ENCODE measurements at regions not wholly inside any gene's neighbourhood (a gene's known extent, or its start where the extent isn't known, plus 50 kb on each side); places are given as distances from the start of the nearest gene placed in this dataset.
"Not testable (repeated sequence)": the region's sequence is repeated elsewhere in the genome, so short reads cannot be mapped to it uniquely, and the experiment has no call there.

- H3K27me3 Mint-ChIP-seq, H3K4me3 Mint-ChIP-seq, H3K36me3 Mint-ChIP-seq, H3K4me1 Mint-ChIP-seq, ATAC-seq, H3K9me3 Mint-ChIP-seq, H3K27ac Mint-ChIP-seq: not testable (repeated sequence)
Measured at GRCh38 chr15:96666979-96667378, 336.5 kb downstream of the NR2F2 start.

- ATAC-seq: no peak
- H3K4me1 Mint-ChIP-seq: no peaks in the 10 kb centered on the region
- no peak overlapping the region for H3K4me3 Mint-ChIP-seq
- H3K27me3 Mint-ChIP-seq: no peaks in the 10 kb centered on the region
- H3K9me3 Mint-ChIP-seq: no peaks in the 10 kb centered on the region
- no peaks in the 10 kb centered on the region for H3K36me3 Mint-ChIP-seq
- no peak overlapping the region for H3K27ac Mint-ChIP-seq
Measured at GRCh38 chr15:96670389-96670788, 339.9 kb downstream of the NR2F2 start.

GRCh38 chr15:96672629-96673028, 342.1 kb downstream of the NR2F2 start:
- H3K4me1 Mint-ChIP-seq: no peaks in the 10 kb centered on the region
- no peak for ATAC-seq
- no peaks in the 10 kb centered on the region for H3K9me3 Mint-ChIP-seq
- no peaks in the 10 kb centered on the region for H3K36me3 Mint-ChIP-seq
- no peaks in the 10 kb centered on the region for H3K27me3 Mint-ChIP-seq
- H3K27ac Mint-ChIP-seq: no peak overlapping the region
- H3K4me3 Mint-ChIP-seq: no peak overlapping the region

GRCh38 chr15:96678386-96678785, 347.9 kb downstream of the NR2F2 start:
- H3K9me3 Mint-ChIP-seq: peaks cover 5% of the 10 kb centered on the region
- H3K27me3 Mint-ChIP-seq: no peaks in the 10 kb centered on the region

GRCh38 chr15:96687388-96688107, 357.0 kb downstream of the NR2F2 start:
- no peak overlapping the region for H3K4me3 Mint-ChIP-seq

More at GRCh38 chr15:96678386-96678785, 347.9 kb downstream of the NR2F2 start:
- no peak for ATAC-seq
- Mint-ChIP-seq H3K27ac (no peak overlapping the region), H3K4me3 (no peak overlapping the region), H3K36me3 (no peaks in the 10 kb centered on the region), H3K4me1 (no peaks in the 10 kb centered on the region)

GRCh38 chr15:96690733-96691132, 360.2 kb downstream of the NR2F2 start:
- no peaks in the 10 kb centered on the region for H3K36me3 Mint-ChIP-seq
- H3K27ac Mint-ChIP-seq: no peak overlapping the region
- no peak for ATAC-seq
- no peaks in the 10 kb centered on the region for H3K4me1 Mint-ChIP-seq
- no peaks in the 10 kb centered on the region for H3K27me3 Mint-ChIP-seq
- H3K4me3 Mint-ChIP-seq: no peak overlapping the region
- H3K9me3 Mint-ChIP-seq: no peaks in the 10 kb centered on the region

More at GRCh38 chr15:96687388-96688107, 357.0 kb downstream of the NR2F2 start:
- no peaks in the 10 kb centered on the region for H3K36me3 Mint-ChIP-seq
- no peak overlapping the region for H3K27ac Mint-ChIP-seq
- no peak for ATAC-seq
- H3K4me1 Mint-ChIP-seq: no peaks in the 10 kb centered on the region
- H3K9me3 Mint-ChIP-seq: no peaks in the 10 kb centered on the region
- no peaks in the 10 kb centered on the region for H3K27me3 Mint-ChIP-seq

GRCh38 chr15:96692826-96693225, 362.3 kb downstream of the NR2F2 start:
- H3K9me3 Mint-ChIP-seq: no peaks in the 10 kb centered on the region
- no peak overlapping the region for H3K27ac Mint-ChIP-seq
- H3K27me3 Mint-ChIP-seq: no peaks in the 10 kb centered on the region
- no peaks in the 10 kb centered on the region for H3K36me3 Mint-ChIP-seq
- no peak overlapping the region for H3K4me3 Mint-ChIP-seq
- H3K4me1 Mint-ChIP-seq: no peaks in the 10 kb centered on the region
- no peak for ATAC-seq

GRCh38 chr15:96693515-96693914, 363.0 kb downstream of the NR2F2 start:
- no peak overlapping the region for H3K27ac Mint-ChIP-seq
- no peak for ATAC-seq
- no peaks in the 10 kb centered on the region for H3K27me3 Mint-ChIP-seq
- no peaks in the 10 kb centered on the region for H3K4me1 Mint-ChIP-seq
- H3K36me3 Mint-ChIP-seq: no peaks in the 10 kb centered on the region
- H3K9me3 Mint-ChIP-seq: no peaks in the 10 kb centered on the region
- H3K4me3 Mint-ChIP-seq: no peak overlapping the region

- H3K4me3 Mint-ChIP-seq: no peak overlapping the region
- ATAC-seq: no peak
- no peaks in the 10 kb centered on the region for H3K36me3 Mint-ChIP-seq
- no peak overlapping the region for H3K27ac Mint-ChIP-seq
- H3K27me3 Mint-ChIP-seq: no peaks in the 10 kb centered on the region
- H3K4me1 Mint-ChIP-seq: no peaks in the 10 kb centered on the region
- no peaks in the 10 kb centered on the region for H3K9me3 Mint-ChIP-seq
Measured at GRCh38 chr15:96693990-96694517, 363.6 kb downstream of the NR2F2 start.

- Mint-ChIP-seq H3K36me3 (no peaks in the 10 kb centered on the region), H3K4me1 (no peaks in the 10 kb centered on the region), H3K4me3 (no peak overlapping the region), H3K9me3 (peaks cover 3% of the 10 kb centered on the region), H3K27ac (no peak overlapping the region), H3K27me3 (no peaks in the 10 kb centered on the region)
- ATAC-seq: no peak
Measured at GRCh38 chr15:96695426-96695825, 364.9 kb downstream of the NR2F2 start.

GRCh38 chr15:96699871-96700401, 369.4 kb downstream of the NR2F2 start:
- Mint-ChIP-seq H3K4me3 (no peak overlapping the region), H3K4me1 (no peaks in the 10 kb centered on the region), H3K27ac (no peak overlapping the region), H3K9me3 (peaks cover 6% of the 10 kb centered on the region), H3K36me3 (no peaks in the 10 kb centered on the region), H3K27me3 (no peaks in the 10 kb centered on the region)
- no peak for ATAC-seq

GRCh38 chr15:96700555-96700954, 370.1 kb downstream of the NR2F2 start:
- no peaks in the 10 kb centered on the region for H3K36me3 Mint-ChIP-seq

GRCh38 chr15:96701443-96701842, 370.9 kb downstream of the NR2F2 start:
- Mint-ChIP-seq H3K27me3 (no peaks in the 10 kb centered on the region), H3K36me3 (no peaks in the 10 kb centered on the region), H3K4me1 (no peaks in the 10 kb centered on the region), H3K9me3 (peaks cover 6% of the 10 kb centered on the region), H3K27ac (no peak overlapping the region), H3K4me3 (no peak overlapping the region)
- no peak for ATAC-seq

More at GRCh38 chr15:96700555-96700954, 370.1 kb downstream of the NR2F2 start:
- Mint-ChIP-seq H3K27me3 (no peaks in the 10 kb centered on the region), H3K9me3 (peaks cover 6% of the 10 kb centered on the region), H3K27ac (no peak overlapping the region), H3K4me3 (no peak overlapping the region), H3K4me1 (no peaks in the 10 kb centered on the region)
- ATAC-seq: no peak

GRCh38 chr15:96701877-96702276, 371.4 kb downstream of the NR2F2 start:
- Mint-ChIP-seq H3K27ac (no peak overlapping the region), H3K9me3 (peaks cover 6% of the 10 kb centered on the region), H3K27me3 (no peaks in the 10 kb centered on the region), H3K4me3 (no peak overlapping the region), H3K4me1 (no peaks in the 10 kb centered on the region), H3K36me3 (no peaks in the 10 kb centered on the region)
- ATAC-seq: no peak

GRCh38 chr15:96702589-96702988, 372.1 kb downstream of the NR2F2 start:
- Mint-ChIP-seq H3K27me3 (no peaks in the 10 kb centered on the region), H3K27ac (no peak overlapping the region), H3K4me3 (no peak overlapping the region), H3K36me3 (no peaks in the 10 kb centered on the region), H3K4me1 (no peaks in the 10 kb centered on the region), H3K9me3 (peaks cover 6% of the 10 kb centered on the region)
- ATAC-seq: no peak

GRCh38 chr15:96703091-96703490, 372.6 kb downstream of the NR2F2 start:
- H3K9me3 Mint-ChIP-seq: peaks cover 6% of the 10 kb centered on the region
- H3K27me3 Mint-ChIP-seq: no peaks in the 10 kb centered on the region
- ATAC-seq: no peak
- no peak overlapping the region for H3K4me3 Mint-ChIP-seq
- no peaks in the 10 kb centered on the region for H3K36me3 Mint-ChIP-seq
- H3K27ac Mint-ChIP-seq: no peak overlapping the region
- H3K4me1 Mint-ChIP-seq: no peaks in the 10 kb centered on the region

Data from stimulated activated memory B cell treated with anti-CD40 and anti-IgM and Interleukin-4, amounts not matched to agents 10 μg/mL and 1 μg/mL and 100 μg/mL, for 72 hours (primary cell).